AG10803 (cell line): ENCODE measurements at regions not wholly inside any gene's neighbourhood (a gene's known extent, or its start where the extent isn't known, plus 50 kb on each side); places are given as distances from the start of the nearest gene placed in this dataset.

Source experiments
- DNase-seq: peaks from one replicate; pipeline ENCODE4 v3.0.0; 2010; ENCODE audit warnings: low read depth
- H3K4me3 ChIP-seq: 2 replicates; pipeline ENCODE4 v1.5.1; 2011; ENCODE audit warnings: mild to moderate bottlenecking, low read length, control low read depth
- CTCF ChIP-seq: conservative IDR thresholded peaks from 2 replicates; pipeline ENCODE4 v1.5.1; 2011; ENCODE audit warnings: mild to moderate bottlenecking, low read length, control low read depth, inconsistent platforms

GRCh38 chr17:36682773-36683172, 81.4 kb downstream of the MRM1 start:
- H3K4me3 ChIP-seq = no peak overlapping the region
- no peak for TF ChIP-seq CTCF
- DNase-seq = no peak

- no peak for TF ChIP-seq CTCF
- DNase-seq = no peak
- H3K4me3 ChIP-seq = no peak overlapping the region
Observed at GRCh38 chr17:36683387-36683786, 82.0 kb downstream of the MRM1 start.

- no peak for DNase-seq
- H3K4me3 ChIP-seq = no peak overlapping the region
- TF ChIP-seq CTCF = no peak
Observed at GRCh38 chr17:36684134-36684533, 82.8 kb downstream of the MRM1 start.

- DNase-seq = no peak
- no peak overlapping the region for H3K4me3 ChIP-seq
- TF ChIP-seq CTCF = no peak
Observed at GRCh38 chr17:36686123-36686669, 84.8 kb downstream of the MRM1 start.

GRCh38 chr17:36687736-36688135, 86.4 kb downstream of the MRM1 start:
- no peak for TF ChIP-seq CTCF
- no peak for DNase-seq
- no peak overlapping the region for H3K4me3 ChIP-seq

- no peak overlapping the region for H3K4me3 ChIP-seq
- no peak for DNase-seq
- no peak for TF ChIP-seq CTCF
Observed at GRCh38 chr17:36689089-36689667, 87.8 kb downstream of the MRM1 start.

- no peak for DNase-seq
- TF ChIP-seq CTCF = no peak
- no peak overlapping the region for H3K4me3 ChIP-seq
Observed at GRCh38 chr17:36690190-36690589, 88.8 kb downstream of the MRM1 start.
